H1 (cell line): ENCODE measurements at regions not wholly inside any gene's neighbourhood (a gene's known extent, or its start where the extent isn't known, plus 50 kb on each side); places are given as distances from the start of the nearest gene placed in this dataset.

ENCODE experiments used
- CTCF ChIA-PET: fragments of 300-600 bp; sonication (Branson Sonifier 250); formaldehyde crosslinking; loops from one replicate; lab custom pipeline; 2021; ENCODE audit not compliant: partially characterized antibody; lab: Charles Lee
- POLR2A ChIA-PET: fragments of 300-600 bp; sonication (Branson Sonifier 250); formaldehyde crosslinking; loops from one replicate; lab custom pipeline; 2021; ENCODE audit warnings: inconsistent platforms; ENCODE audit not compliant: partially characterized antibody; lab: Charles Lee
- DNase-seq, 2 experiments: peaks; one replicate each; pipeline versions ENCODE4 v3.0.0 to v3.0.0-alpha.2; 2010 to 2022; ENCODE audit warnings: low spot score in 2 of 2, low read depth in 1 of 2, mixed read lengths in 1 of 2
- FAIRE-seq: peaks from 2 replicates; lab custom pipeline; 2011; peaks lifted over from hg19 to GRCh38; lab: Jason Lieb, UNC
- H2AFZ ChIP-seq: 2 replicates; pipeline ENCODE4 v1.8.1; 2012; ENCODE audit warnings: low read length, inconsistent platforms
- H2AK5ac ChIP-seq: 2 replicates; pipeline ENCODE4 v1.6.1; 2013; ENCODE audit warnings: low read depth, low read length
- H2BK120ac ChIP-seq: replicated peaks from 2 replicates; pipeline ENCODE3; 2013; ENCODE audit warnings: low read depth, low read length, inconsistent platforms
- H2BK12ac ChIP-seq: 2 replicates; pipeline ENCODE4 v1.6.1; 2013; ENCODE audit warnings: low read depth, low read length
- H2BK15ac ChIP-seq: 2 replicates; pipeline ENCODE4 v1.6.1; 2013; ENCODE audit warnings: low read length
- H2BK20ac ChIP-seq: 2 replicates; pipeline ENCODE4 v1.6.1; 2013; ENCODE audit warnings: low read length
- H2BK5ac ChIP-seq: 2 replicates; pipeline ENCODE4 v1.6.1; 2013; ENCODE audit warnings: low read depth, low read length
- H3K14ac ChIP-seq: 2 replicates; pipeline ENCODE4 v1.6.1; 2013; ENCODE audit warnings: inconsistent platforms; ENCODE audit not compliant: insufficient read length
- H3K18ac ChIP-seq: 2 replicates; pipeline ENCODE4 v1.6.1; 2013; ENCODE audit warnings: low read length; ENCODE audit errors: extremely low read depth
- H3K23ac ChIP-seq: 2 replicates; pipeline ENCODE4 v1.6.1; 2013; ENCODE audit warnings: inconsistent platforms; ENCODE audit not compliant: insufficient read length
- H3K23me2 ChIP-seq: 2 replicates; pipeline ENCODE4 v1.6.1; 2013; ENCODE audit warnings: low read depth, low read length
- H3K27ac ChIP-seq: 2 replicates; pipeline ENCODE4 v1.6.1; 2011; ENCODE audit warnings: low read depth, low read length, inconsistent platforms
- H3K27me3 ChIP-seq, 4 experiments: replicated peaks in 1 of 4; 1 replicate in 1 of 4; 2 replicates in 3 of 4; pipeline versions ENCODE4 v1.6.1 to v1.8.1; 2011 to 2013; ENCODE audit warnings: low read length in 3 of 4, mild to moderate bottlenecking in 3 of 4, inconsistent platforms in 2 of 4, mixed read lengths in 2 of 4, moderate library complexity in 1 of 4; ENCODE audit not compliant: control insufficient read depth in 3 of 4, insufficient read depth in 3 of 4; ENCODE audit errors: extremely low read depth in 1 of 4
- H3K36me3 ChIP-seq, 4 experiments: 2 replicates each; pipeline versions ENCODE4 v1.6.1 to v1.8.1; 2011 to 2013; ENCODE audit warnings: mild to moderate bottlenecking in 4 of 4, low read length in 3 of 4, moderate library complexity in 2 of 4, control low read depth in 1 of 4, inconsistent platforms in 1 of 4; ENCODE audit not compliant: insufficient read depth in 4 of 4, control insufficient read depth in 2 of 4
- H3K4ac ChIP-seq: replicated peaks from 2 replicates; pipeline ENCODE3; 2013; ENCODE audit warnings: low read length, low read depth, mixed read lengths, inconsistent platforms; ENCODE audit not compliant: insufficient read length
- H3K4me1 ChIP-seq, 4 experiments: replicated peaks in 1 of 4; 1 replicate in 1 of 4; 2 replicates in 3 of 4; pipeline versions ENCODE4 v1.6.1 to v1.8.1; 2011 to 2013; ENCODE audit warnings: low read length in 3 of 4, inconsistent platforms in 2 of 4, mixed read lengths in 1 of 4; ENCODE audit not compliant: insufficient read depth in 4 of 4, control insufficient read depth in 3 of 4
- H3K4me2 ChIP-seq, 2 experiments: 2 replicates each; pipeline versions ENCODE4 v1.6.1 to v1.8.1; 2011 to 2013; ENCODE audit warnings: low read depth in 2 of 2, low read length in 2 of 2, control low read depth in 1 of 2, inconsistent platforms in 1 of 2, mild to moderate bottlenecking in 1 of 2; ENCODE audit not compliant: insufficient read depth in 1 of 2
- H3K4me3 ChIP-seq, 4 experiments: fragments of 200-600, 300-600 bp in 1 of 4; sonication (generic), shearing (Covaris generic), sonication (Bioruptor Twin) in 1 of 4; 2 replicates each; pipeline versions ENCODE4 v1.5.1 to v1.8.1; 2011 to 2016; ENCODE audit warnings: low read length in 4 of 4, low read depth in 3 of 4, control low read depth in 2 of 4, inconsistent platforms in 2 of 4, mild to moderate bottlenecking in 2 of 4, mixed read lengths in 1 of 4, moderate library complexity in 1 of 4; ENCODE audit not compliant: insufficient read depth in 2 of 4; ENCODE audit errors: extremely low read depth in 1 of 4
- H3K56ac ChIP-seq: replicated peaks from 2 replicates; pipeline ENCODE3; 2013; ENCODE audit warnings: low read depth, mild to moderate bottlenecking, mixed read lengths, low read length, inconsistent platforms; ENCODE audit not compliant: insufficient read length
- H3K79me1 ChIP-seq: 2 replicates; pipeline ENCODE4 v1.6.1; 2013; ENCODE audit warnings: low read depth, low read length, control low read depth
- H3K79me2 ChIP-seq, 2 experiments: 2 replicates each; pipeline versions ENCODE4 v1.6.1 to v1.8.1; 2012 to 2013; ENCODE audit warnings: low read length in 2 of 2, mild to moderate bottlenecking in 2 of 2, inconsistent platforms in 1 of 2; ENCODE audit not compliant: insufficient read depth in 2 of 2, control insufficient read depth in 1 of 2
- H3K9ac ChIP-seq, 4 experiments: replicated peaks in 1 of 4; 1 replicate in 1 of 4; 2 replicates in 3 of 4; pipeline versions ENCODE4 v1.6.1 to v1.8.1; 2011 to 2013; ENCODE audit warnings: low read depth in 3 of 4, low read length in 3 of 4, control low read depth in 2 of 4, mild to moderate bottlenecking in 2 of 4, moderate library complexity in 2 of 4, inconsistent platforms in 1 of 4; ENCODE audit errors: extremely low read depth in 1 of 4
- H3K9me3 ChIP-seq, 2 experiments: 2 replicates each; pipeline versions ENCODE4 v1.6.1 to v1.8.1; 2012 to 2013; ENCODE audit warnings: mild to moderate bottlenecking in 2 of 2, moderate library complexity in 2 of 2, control low read depth in 1 of 2, inconsistent platforms in 1 of 2, low read depth in 1 of 2, low read length in 1 of 2, mixed read lengths in 1 of 2; ENCODE audit not compliant: insufficient read depth in 2 of 2
- H4K20me1 ChIP-seq, 2 experiments: replicated peaks in 1 of 2; 2 replicates each; pipeline versions ENCODE3 to v1.8.1; 2011 to 2013; ENCODE audit warnings: inconsistent platforms in 2 of 2, low read length in 2 of 2, mild to moderate bottlenecking in 1 of 2; ENCODE audit not compliant: insufficient read depth in 2 of 2, control insufficient read depth in 1 of 2
- H4K5ac ChIP-seq: 2 replicates; pipeline ENCODE4 v1.6.1; 2013; ENCODE audit warnings: low read length, low read depth, mixed read lengths, inconsistent platforms; ENCODE audit not compliant: insufficient read length
- H4K8ac ChIP-seq: 2 replicates; pipeline ENCODE4 v1.8.0; 2013; ENCODE audit warnings: mild to moderate bottlenecking, moderate library complexity, low read length, inconsistent platforms; ENCODE audit not compliant: insufficient read depth; ENCODE audit errors: extremely low read depth
- H4K91ac ChIP-seq: replicated peaks from 2 replicates; pipeline ENCODE3; 2013; ENCODE audit warnings: low read length, mixed read lengths, inconsistent platforms; ENCODE audit not compliant: insufficient read length
- ASH2L ChIP-seq: fragments of 200-600, 300-600 bp; sonication (generic); IDR thresholded peaks from one replicate; pipeline ENCODE4 v1.7.1; 2017; ENCODE audit warnings: low read length
- BRCA1 ChIP-seq: IDR thresholded peaks from 2 replicates; pipeline ENCODE4 v1.6.1; 2012; ENCODE audit warnings: low read depth, low read length, improper control_type of control experiment
- CBX5 ChIP-seq: fragments of 300-800, 300-1000 bp; sonication (generic); IDR thresholded peaks from 2 replicates; pipeline ENCODE4 v1.7.1; 2016; ENCODE audit warnings: antibody characterized with exemption, low read length, low read depth
- CTBP2 ChIP-seq: IDR thresholded peaks from 2 replicates; pipeline ENCODE4 v1.7.0; 2011; ENCODE audit warnings: borderline replicate concordance, mild to moderate bottlenecking, moderate library complexity, mixed read lengths, low read length; ENCODE audit not compliant: insufficient read depth, insufficient read length
- HDAC6 ChIP-seq: IDR thresholded peaks from one replicate; pipeline ENCODE4 v1.7.1; 2012; ENCODE audit warnings: low read depth, mild to moderate bottlenecking, inconsistent platforms, low read length, moderate library complexity
- KDM4A ChIP-seq: IDR thresholded peaks from one replicate; pipeline ENCODE4 v1.7.1; 2012; ENCODE audit warnings: low read depth, mild to moderate bottlenecking, moderate library complexity, low read length, inconsistent platforms; ENCODE audit not compliant: severe bottlenecking
- MAX ChIP-seq: IDR thresholded peaks from 2 replicates; pipeline ENCODE4 v1.6.1; 2012; ENCODE audit warnings: inconsistent platforms
- NRF1 ChIP-seq: IDR thresholded peaks from 2 replicates; pipeline ENCODE4 v1.6.1; 2011; ENCODE audit warnings: mild to moderate bottlenecking, low read depth, low read length, improper control_type of control experiment
- RBBP5 ChIP-seq: IDR thresholded peaks from 2 replicates; pipeline ENCODE4 v1.7.1; 2012; ENCODE audit warnings: low read depth, mild to moderate bottlenecking, inconsistent platforms, low read length, moderate library complexity, borderline replicate concordance
- RXRA ChIP-seq: IDR thresholded peaks from 2 replicates; pipeline ENCODE4 v1.6.1; 2011; ENCODE audit warnings: low read depth, mild to moderate bottlenecking, low read length, moderate library complexity; ENCODE audit not compliant: insufficient read depth
- SAP30 ChIP-seq: fragments of 300-600 bp; sonication (generic); IDR thresholded peaks from 2 replicates; pipeline ENCODE4 v1.7.1; 2012; ENCODE audit warnings: low read length, moderate library complexity, mild to moderate bottlenecking, inconsistent platforms; ENCODE audit not compliant: insufficient read depth, insufficient replicate concordance
- SP2 ChIP-seq: IDR thresholded peaks from 2 replicates; pipeline ENCODE4 v1.6.1; 2012; ENCODE audit warnings: mild to moderate bottlenecking, low read length, inconsistent platforms
- USF2 ChIP-seq: IDR thresholded peaks from 2 replicates; pipeline ENCODE4 v1.6.1; 2011; ENCODE audit warnings: low read length, improper control_type of control experiment

DNA sequence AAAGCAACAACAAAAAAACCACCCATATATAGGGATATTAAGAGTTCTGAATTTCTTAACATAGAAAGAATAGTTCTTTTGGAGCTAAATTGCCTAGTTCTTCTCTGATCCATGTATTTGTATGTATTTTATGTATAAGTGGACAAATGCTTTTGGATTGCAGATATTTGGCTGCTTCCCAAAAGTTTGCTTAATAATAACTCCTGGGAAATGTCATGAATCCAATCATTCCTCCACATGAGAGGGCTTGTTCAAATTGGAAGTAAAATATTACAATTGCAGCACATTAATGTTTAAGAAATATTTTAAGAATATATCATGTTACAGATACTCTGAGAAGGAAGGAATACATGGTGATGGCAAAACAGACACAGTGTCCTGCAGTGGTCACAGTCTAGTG, 71.5 kb upstream of the PAGE3 start:
- Histone ChIP-seq H3K79me2 (no peaks in the 10 kb centered on the region), H3K56ac (no peak overlapping the region), H3K79me1 (no peaks in the 10 kb centered on the region), H3K36me3 (no peaks in the 10 kb centered on the region), H2BK20ac (no peak overlapping the region), H2BK5ac (no peak overlapping the region), H4K20me1 (no peaks in the 10 kb centered on the region), H3K27me3 (no peaks in the 10 kb centered on the region), H2AFZ (no peak overlapping the region), H2AK5ac (no peak overlapping the region), H2BK120ac (no peak overlapping the region), H3K4me3 (no peak overlapping the region), H3K14ac (no peak overlapping the region), H2BK15ac (no peak overlapping the region), H4K8ac (no peak overlapping the region), H3K23ac (no peak overlapping the region), H3K4ac (no peak overlapping the region), H3K9ac (no peak overlapping the region), H3K23me2 (no peaks in the 10 kb centered on the region), H4K91ac (no peak overlapping the region), H4K5ac (no peak overlapping the region), H3K18ac (no peak overlapping the region), H3K4me1 (no peaks in the 10 kb centered on the region), H3K27ac (no peak overlapping the region), H3K9me3 (peaks cover 10 to 42% of the 10 kb centered on the region in 2 experiments; a peak in 2 of 4 replicates), H3K4me2 (no peak overlapping the region), H2BK12ac (no peak overlapping the region)
- ChIA-PET POLR2A (no interaction called here), CTCF (no interaction called here)
- DNase-seq (no peak), FAIRE-seq (no peak)
- no peak for TF ChIP-seq SP2
- no peak for TF ChIP-seq NRF1
- TF ChIP-seq RBBP5, result no peak
- TF ChIP-seq CBX5, result no peak
- no peak for TF ChIP-seq ASH2L
- TF ChIP-seq SAP30, result no peak
- no peak for TF ChIP-seq KDM4A
- TF ChIP-seq USF2, result no peak
- TF ChIP-seq HDAC6, result no peak
- TF ChIP-seq BRCA1, result no peak
- TF ChIP-seq CTBP2, result no peak
- TF ChIP-seq MAX, result no peak
- TF ChIP-seq RXRA, result no peak
